ENCODE measurements at regions not wholly inside any gene's neighbourhood (a gene's known extent, or its start where the extent isn't known, plus 50 kb on each side); places are given as distances from the start of the nearest gene placed in this dataset.
"Not testable (repeated sequence)": the region's sequence is repeated elsewhere in the genome, so short reads cannot be mapped to it uniquely, and the experiment has no call there.

DNA sequence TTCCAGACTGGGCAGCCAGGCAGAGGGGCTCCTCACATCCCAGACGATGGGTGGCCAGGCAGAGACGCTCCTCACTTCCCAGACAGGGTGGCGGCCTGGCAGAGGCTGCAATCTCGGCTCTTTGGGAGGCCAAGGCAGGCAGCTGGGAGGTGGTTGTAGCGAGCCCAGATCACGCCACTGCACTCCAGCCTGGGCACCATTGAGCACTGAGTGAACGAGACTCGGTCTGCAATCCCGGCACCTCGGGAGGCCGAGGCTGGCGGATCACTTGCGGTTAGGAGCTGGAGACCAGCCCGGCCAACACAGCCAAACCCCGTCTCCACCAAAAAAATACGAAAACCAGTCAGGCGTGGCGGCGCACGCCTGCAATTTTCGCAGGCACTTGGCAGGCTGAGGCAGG is 321.4 kb upstream of the SGCG start:
- not testable (repeated sequence) for DNase-seq

DNA sequence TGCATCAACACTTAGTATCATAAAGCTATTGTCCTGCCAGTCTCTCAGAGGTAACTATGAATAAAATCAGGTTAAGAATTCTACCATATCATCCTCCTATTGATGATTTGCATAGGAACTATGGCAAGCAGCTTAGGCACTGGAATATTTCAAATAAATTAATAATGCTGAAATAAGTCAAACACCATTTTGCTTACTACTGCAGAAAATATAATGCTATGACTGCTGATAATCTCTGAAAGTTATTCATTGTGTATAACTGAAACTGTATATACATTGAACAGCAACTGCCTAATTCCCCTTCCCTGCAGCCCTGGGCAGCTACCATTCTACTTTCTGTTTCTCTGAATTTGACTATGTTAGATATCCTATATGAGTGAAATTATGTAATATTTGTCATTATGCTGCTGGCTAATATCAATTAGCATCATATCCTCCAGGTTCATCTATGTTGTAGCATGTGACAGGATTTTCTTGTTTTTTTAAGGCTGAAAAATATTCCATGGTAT is 318.8 kb upstream of the SGCG start:
- DNase-seq, result no peak

DNA sequence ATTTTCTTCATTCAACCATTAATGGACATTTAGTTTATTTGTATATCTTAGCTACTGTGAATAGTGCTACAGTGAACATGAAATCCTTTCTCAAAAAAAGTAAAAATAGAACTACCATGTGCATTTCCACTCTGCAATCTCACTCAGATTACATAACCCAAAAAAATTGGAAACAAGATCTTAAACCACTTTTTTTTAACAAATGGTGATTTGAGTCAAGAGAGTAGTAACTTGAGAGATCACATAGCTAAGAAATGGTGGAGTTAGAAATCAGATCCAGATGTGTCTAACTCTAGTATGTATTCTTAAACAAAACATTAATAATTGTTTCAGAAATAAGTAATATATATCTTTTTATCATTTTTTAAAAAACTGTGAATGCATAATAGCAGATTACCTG is 318.3 kb upstream of the SGCG start:
- no peak for DNase-seq

DNA sequence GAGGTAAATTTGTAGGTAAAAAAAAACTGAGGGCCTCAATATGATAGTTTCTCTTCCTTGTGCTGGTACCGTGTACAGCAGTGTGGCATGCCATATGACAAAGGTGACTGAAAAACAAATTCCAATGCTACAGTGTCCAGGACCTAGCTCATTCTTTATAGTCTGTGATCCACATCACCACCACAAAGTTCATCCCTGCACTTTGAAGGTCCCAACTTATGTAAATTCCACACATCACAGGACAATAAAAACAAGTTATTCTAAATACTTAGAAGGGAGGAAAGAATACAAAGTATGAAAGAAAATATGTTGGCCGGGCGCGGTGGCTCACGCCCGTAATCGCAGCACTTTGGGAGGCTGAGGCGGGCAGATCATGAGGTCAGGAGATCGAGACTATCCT is 314.6 kb upstream of the SGCG start:
- no peak for DNase-seq

DNA sequence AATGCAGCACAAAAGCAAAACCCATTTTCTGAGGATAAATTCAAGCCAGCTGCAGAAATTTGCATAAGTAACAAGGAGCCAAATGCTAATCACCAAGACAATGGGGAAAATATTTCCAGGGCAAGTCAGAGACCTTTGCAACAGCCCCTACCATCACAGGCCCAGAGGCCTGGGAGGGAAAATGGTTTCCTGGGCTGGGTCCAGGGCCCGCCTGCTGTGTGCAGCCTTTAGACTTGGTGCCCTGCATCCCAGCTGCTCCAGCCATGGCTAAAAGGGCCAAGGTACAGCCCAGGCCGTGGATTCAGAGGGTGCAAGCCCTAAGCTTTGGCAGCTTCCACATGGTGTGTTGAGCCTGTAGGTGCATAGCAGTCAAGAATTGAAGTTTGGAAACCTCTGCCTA is 309.5 kb upstream of the SGCG start:
- no peak for DNase-seq

DNA sequence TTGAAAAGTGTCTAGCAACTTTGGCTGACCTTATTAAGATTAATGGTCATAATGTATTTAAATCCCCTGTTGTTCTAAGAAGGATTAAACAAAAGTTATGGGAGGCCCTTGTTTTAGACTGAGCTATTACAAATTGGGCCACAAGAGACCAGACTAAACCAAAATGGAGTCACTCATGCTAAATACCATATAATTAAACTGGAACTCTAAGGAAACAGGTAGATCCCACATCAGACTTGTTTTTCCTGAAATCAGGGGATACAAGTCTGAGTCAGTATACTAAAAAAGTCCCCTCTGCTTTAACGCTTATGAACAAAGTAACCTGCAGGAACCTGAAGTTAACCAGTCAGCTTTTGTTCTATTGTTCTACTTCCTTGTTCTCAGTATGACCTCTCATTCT is 305.9 kb upstream of the SGCG start:
- no peak for DNase-seq

DNA sequence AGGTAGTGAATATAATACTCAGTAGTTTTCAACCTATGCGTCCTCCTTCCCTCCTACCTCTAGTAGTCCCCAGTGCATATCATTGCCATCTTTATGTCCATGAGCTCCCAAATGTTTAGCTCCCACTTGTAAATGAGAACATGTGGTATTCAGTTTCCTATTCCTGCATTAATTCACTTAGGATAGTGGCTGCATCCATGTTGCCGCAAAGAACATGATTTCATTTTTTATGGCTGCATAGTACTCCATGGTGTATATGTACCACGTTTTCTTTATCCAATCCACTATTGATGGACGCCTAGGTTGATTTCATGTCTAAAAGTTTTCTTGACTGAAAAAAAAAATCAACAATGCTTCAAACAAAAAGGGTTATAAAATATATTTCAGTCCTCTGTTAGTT is 303.4 kb upstream of the SGCG start:
- no peak for DNase-seq

DNA sequence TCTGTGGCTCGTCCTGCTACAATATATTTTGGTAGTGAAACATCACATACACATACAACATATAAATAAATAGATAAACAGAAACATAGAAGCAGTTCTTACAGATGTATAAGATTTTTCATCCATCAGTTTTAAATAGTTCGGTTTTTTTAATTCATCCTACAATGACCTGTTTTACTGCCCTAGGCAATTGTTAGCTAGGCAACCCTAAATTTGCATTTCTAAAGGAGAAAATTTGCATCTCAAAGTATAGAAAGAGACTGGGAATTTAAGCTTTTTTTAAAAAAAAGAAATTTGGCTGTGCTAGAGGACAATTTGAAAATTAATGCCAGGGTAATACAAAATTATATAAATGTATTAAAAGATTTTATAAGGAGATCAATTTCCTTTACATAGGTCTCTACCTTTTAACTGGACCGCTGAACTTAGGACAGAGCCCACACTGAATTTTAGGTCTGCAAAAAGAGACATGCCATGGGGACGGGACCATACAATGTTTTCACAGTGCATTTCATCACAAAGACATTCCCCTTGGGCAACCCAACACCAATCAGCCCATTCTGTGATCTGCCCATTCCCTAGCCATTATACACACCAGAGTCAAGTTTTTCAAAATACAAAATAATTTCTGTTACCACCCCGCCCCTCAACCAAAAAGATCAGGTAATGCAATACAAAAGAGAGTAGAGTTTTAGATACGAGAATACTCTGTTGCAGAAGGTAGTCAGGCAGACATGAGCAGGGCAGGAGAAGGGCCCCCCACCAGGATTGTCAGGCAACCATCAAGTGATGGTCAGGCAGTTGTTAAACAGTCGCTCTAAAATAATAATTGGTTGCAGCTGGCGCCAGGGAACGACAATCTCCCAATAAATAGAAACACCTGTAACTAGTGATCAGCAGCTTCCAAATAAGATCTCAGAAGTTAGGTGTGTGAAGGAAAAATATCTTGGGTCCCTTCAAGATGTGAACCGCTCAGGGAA is 299.7 kb upstream of the SGCG start:
- DNase-seq, result no peak

DNA sequence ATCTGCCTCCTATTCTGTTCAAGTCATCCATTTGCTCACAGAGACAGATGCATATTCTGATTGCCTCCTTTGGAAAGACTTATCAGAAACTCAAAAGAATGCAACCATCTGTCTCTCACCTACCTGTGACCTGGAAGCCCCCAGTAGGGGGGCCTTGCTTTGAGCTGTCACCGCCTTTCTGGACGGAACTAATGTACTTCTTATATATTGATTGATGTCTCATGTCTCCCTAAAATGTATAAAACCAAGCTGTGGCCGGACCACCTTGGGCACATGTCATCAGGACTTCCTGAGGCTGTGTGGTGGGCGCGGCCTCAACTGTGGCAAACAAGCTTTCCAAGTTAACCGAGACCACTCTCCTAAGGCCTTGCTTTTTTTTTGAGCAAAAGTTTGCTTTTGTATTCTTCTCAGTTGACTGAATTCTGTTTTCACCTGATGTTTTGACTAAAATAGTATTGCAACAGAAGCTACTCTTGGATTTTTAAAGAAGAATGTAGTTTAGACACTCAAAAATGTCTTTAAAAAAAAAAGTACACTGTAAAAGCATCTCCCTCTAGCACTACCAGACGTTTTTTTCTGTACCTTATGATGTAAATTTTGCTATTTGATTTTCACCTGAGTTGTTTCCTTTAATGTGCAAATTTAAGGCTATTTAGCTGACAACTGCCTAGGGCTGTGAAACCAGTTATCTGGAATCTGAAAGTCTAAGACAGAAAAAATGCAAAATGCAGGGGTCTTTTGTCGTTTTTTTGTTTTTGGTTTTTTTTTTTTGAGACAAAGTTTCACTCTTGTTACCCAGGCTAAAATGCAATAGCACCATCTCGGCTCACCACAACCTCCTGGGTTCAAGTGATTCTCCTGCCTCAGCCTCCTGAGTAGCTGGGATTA is 298.8 kb upstream of the SGCG start:
- DNase-seq, result not testable (repeated sequence)

DNA sequence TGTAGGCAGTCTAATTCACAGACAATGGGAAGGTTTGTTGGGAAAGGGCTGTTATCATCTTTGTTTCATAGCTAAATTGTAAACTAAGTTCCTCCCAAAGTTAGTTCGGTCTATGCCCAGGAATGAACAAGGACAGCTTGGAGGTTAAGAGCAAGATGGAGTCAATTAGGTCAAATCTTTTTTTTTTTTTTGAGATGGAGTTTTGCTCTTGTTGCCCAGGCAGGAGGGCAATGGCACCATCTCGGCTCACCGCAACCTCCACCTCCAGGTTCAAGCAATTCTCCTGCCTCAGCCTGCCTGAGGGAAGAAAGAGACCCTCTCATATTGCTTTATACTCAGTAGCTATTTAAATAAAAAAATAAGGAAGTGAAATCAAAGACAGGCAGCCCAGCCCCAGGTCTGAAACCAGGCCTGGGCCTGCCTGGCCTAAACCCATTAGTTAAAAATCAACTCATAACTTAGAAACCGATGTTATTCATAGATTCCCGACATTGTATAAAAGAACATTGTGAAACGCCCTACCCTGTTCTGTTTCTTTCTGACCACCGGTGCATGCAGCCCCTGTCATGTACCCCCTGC is 297.4 kb upstream of the SGCG start:
- DNase-seq, result no peak

DNA sequence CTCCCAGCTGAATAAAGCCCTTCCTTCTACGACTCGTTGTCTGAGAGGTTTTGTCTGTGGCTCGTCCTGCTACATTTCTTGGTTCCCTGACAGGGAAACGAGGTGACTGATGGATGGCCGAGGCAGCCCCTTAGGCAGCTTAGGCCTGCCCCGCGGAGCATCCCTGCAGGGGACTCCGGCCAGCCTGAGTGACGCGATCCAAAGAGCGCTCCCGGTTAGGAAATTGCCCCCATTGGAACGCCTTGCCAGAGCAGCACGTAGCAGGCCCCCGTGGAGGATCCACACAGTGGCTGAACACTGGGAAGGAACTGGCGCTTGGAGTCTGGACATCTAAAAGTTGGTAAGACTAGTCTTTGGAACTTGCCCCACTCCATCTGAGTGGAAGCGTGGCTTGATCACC is 296.8 kb upstream of the SGCG start:
- no peak for DNase-seq

DNA sequence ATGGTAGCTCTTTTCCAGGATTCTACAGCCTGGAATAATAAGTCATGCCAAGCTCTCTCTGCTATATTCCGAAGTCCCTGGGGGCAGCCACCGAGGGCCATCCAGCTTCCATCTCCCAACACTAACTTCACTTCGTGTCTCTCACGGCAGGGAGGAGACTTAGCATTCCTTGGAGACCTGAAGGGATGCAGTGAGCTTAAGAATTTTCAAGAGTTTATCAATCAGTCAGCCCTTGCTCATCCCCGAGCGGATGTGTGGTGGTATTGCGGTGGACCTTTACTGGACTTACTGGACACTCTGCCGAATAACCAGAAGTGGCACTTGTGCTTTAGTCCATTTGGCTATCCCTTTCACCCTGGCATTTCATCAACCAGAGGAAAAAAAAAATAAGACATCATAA is 294.7 kb upstream of the SGCG start:
- not testable (repeated sequence) for DNase-seq

DNA sequence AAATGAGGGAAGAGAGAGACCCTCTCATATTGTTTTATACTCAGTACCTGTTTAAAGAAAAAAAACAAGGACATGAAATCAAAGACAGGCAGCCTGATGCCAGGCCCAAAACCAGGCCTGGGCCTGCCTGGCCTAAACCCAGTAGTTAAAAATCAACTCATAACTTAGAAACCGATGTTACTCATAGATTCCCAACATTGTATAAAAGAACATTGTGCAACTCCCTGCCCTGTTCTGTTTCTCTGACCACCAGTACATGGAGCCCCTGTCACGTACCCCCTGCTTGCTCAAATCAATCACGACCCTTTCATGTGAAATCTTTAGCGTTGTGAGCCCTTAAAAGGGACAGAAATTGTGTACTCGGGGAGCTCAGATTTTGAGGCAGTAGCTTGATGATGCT is 291.4 kb upstream of the SGCG start:
- DNase-seq, result not testable (repeated sequence)

DNA sequence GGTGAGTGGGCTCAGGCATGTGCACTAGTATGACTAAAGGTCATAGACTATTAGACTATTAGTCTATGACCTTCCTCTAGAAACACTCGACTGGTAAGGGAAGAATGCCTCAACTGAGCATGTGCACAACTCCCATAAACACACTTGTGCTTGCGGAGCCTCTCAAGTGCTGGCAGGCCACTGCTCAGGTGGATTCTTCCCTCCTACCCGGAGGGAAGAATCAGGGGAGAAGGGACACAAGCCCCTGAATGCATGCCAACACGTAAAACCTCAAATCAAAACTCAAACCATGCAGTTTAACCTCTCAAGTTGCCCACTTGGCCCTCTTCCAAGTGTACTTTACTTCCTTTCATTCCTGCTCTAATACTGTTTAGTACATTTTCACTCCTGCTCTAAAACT is 287.6 kb upstream of the SGCG start:
- DNase-seq, result no peak

DNA sequence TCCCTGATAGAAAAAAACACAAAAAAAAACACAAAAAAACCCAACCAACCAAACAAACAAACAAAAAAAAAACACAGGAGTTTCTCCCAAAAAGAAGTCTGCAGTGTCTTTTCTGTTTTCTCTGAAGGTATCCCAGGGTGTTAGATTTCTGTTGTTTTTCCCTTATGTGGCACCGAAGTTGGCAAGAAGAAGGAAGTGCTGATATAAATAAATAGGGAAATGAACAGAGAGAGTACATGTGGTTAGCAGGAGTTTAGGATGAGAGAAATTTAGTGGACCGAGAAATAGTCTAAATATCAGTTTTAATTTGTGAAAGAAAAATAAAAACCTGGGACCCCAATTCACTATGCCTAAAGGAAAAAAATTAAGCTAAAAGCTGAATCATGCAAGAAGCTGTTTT is 287.0 kb upstream of the SGCG start:
- no peak for DNase-seq

DNA sequence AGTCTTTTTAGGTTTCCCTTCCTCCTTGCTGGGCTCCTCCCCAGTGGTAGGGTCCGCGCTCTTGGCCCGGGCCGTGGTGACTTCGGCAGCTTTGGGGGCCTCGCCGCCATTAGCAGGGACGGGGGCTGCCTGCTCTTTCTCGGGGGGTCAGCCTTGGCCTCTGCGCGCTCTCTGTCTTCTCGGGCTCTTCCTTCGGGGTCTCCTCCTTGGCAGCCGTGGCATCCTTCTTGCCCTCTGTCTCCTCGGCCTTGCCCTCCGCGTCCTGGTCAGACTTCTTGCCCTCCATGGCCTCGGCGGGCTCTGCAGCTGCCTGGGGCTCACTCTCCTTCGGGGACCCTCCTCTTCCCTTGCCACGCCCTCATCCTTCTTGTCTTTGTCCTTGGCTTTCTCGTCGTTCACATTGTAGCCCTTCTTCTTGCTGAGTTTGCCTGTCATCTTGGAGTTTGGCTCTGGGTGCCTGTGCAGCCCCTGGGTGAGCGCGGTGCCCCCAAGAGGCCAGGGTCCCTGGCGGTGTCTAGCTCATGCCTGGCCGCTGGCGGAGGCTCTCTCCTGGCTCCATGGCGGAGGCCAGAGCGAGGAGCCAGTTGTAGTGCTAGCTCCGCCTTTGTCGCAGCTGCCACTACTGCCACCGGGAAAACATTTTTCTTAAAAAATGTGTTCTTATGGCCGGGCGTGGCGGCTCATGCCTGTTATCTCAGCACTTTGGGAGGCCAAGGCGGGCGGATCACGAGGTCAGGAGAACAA is 283.0 kb upstream of the SGCG start:
- DNase-seq, result no peak

DNA sequence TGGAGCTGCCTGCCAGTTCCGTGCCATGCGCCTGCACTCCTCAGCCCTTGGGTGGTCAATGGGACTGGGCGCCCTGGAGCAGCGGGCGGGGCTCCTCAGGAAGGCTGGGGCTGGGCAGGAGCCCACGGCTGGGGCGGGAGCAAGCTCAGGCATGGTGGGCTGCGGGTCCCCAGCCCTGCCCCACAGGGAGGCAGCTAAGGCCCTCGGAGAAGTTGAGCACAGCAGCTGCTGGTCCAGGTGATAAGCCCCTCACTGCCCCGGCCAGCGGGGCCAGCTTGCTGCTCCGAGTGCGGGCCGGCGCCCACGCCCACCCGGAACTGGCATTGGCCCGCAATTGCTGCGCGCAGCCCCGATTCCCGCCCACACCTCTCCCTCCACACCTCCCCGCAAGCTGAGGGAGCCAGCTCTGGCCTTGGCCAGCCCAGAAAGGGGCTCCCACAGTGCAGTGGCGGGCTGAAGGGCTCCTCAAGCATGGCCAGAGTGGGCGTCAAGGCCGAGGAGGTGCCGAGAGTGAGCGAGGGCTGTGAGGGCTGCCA is 280.3 kb upstream of the SGCG start:
- DNase-seq, result not testable (repeated sequence)

DNA sequence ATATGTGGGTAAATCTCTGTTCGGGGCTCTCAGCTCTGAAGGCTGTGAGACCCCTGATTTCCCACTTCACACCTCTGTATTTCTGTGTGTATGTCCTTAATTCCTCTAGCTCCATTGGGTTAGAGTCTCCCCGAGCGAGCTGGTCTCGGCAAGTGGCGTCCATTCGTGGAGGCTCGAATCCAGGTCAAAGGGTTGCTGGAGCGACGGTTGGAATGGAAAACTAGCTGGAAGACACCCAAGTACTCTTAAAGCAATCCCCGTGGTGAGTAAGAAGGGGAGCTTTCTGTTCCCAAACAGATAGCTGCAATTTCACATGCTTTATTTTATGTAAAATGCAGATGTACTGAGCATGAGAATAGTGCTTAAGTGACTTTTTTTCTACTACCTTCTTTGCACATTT is 277.5 kb upstream of the SGCG start:
- no peak for DNase-seq

DNA sequence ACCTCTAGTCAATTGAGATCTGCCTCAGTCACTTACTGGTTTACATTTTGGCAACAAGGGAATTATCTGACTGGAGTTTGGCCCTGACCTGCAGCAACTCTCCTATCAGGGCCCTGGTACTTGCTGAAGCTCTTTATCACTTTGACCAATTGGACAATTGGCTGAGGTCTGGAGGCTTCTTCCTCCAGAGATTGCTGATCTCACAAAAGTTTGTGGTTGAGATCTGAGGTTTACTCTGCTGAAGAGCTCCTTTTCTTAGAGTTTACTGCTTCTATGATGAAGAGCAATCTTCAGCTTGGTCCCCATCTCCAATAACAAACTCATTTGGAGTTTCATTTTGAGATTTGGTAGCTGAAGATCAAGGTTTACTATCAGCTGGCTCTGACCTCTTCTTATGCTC is 276.9 kb upstream of the SGCG start:
- DNase-seq, result no peak

DNA sequence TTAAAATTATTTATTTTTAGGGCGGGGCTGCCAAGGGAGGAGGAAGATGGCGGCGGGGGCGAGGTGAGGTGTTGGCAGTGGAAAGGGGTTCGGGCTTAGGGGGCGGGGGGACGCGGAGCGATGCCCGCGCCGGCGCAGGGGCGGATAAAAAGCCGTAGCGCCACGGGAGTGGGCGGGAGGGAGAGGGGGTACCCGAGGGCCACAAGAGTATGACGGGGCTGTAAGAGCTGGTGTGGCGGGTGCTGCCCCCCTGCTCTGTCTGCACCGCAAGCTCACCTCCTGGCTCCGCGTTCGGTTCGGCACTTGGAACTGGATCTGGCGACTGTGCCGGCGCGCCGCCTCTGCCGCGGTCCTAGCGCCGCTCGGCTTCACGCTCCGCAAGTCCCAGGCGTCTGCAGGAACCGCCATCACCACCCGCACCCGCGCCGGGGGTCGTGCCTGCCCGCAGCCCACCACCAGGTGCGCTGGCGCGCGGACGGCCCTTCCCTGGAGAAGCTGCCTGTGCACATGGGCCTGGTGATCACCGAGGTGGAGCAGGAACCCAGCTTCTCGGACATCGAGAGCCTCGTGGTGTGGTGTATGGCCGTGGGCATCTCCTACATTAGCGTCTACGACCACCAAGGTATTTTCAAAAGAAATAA is 265.2 kb upstream of the SGCG start:
- peak; percentile 30 for DNase-seq

DNA sequence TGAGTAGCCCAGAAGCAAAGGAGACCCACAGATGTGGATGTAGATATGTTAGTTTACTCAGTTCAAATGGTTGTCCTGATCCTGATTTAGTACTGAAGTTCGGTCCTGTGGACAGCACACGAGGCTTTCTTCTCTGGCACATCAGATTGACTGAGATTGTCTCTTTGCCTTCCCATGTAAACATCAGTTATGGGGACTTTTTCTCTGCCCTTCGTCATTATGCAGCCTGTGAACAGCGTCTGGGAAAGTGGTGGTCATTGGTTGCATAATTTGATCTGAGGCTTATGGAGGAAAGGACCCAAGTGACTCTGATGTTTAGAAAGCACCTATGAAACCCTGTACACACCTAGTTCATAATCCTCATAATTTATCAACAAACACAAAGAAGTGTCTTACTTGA is 264.5 kb upstream of the SGCG start:
- not testable (repeated sequence) for DNase-seq
